Right atrium auricular region (tissue), 2 donors: ENCODE measurements at regions not wholly inside any gene's neighbourhood (a gene's known extent, or its start where the extent isn't known, plus 50 kb on each side); places are given as distances from the start of the nearest gene placed in this dataset.

Experiments used
- DNase-seq: peaks from one replicate; pipeline ENCODE4 v3.0.0-alpha.2; 2019; ENCODE audit warnings: low spot score
- H3K27ac ChIP-seq, 2 donors: fragments of 200-600 bp; sonication (generic); 1 replicate in 1 of 2; 2 replicates in 1 of 2; pipeline ENCODE4 v1.5.1; 2016 to 2019
- H3K27me3 ChIP-seq, 2 donors: fragments of 200-600 bp; sonication (generic); one replicate each; pipeline versions ENCODE4 v1.5.1 to v1.6.0; 2017 to 2019
- H3K36me3 ChIP-seq: fragments of 200-600 bp; sonication (generic); one replicate; pipeline ENCODE4 v1.5.1; 2016
- H3K4me1 ChIP-seq, 2 donors: fragments of 200-600 bp; sonication (generic); one replicate each; pipeline versions ENCODE4 v1.5.1 to v1.6.0; 2017 to 2019
- H3K4me3 ChIP-seq, 2 donors: fragments of 200-600 bp; sonication (generic); 1 replicate in 1 of 2; 2 replicates in 1 of 2; pipeline ENCODE4 v1.5.1; 2017 to 2019; ENCODE audit warnings: mild to moderate bottlenecking in 1 of 2, moderate library complexity in 1 of 2
- H3K9me3 ChIP-seq, 2 donors: fragments of 200-600 bp; sonication (generic); one replicate each; pipeline ENCODE4 v1.5.1; 2019
- TF ChIP-seq, protein P1 (sequence below), 2 donors: fragments of 200-600 bp; sonication (generic); IDR thresholded peaks; one replicate each; pipeline ENCODE4 v1.5.1; 2019; ENCODE audit warnings: antibody characterized with exemption in 2 of 2

DNA sequence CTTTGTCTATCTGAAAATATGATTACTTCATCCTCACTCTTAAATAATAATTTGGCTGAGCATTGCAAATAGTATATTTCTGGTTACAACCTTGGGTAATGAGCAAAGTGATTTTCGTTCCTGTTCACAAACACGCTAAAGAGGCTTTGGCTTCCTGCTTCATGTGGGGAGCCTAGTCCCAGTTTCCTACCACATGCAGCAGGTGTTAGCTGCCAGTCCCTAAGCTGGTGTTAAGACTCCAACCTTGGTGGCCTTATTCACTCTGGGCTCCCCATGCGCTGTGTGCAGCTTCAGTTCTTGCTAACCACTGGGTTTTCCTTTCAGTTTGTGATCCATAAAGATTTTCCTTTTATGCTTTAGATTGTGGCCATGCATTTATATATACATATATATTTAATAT is 56.7 kb upstream of the BARHL2 start:
- H3K27ac ChIP-seq = no peak overlapping the region
- H3K9me3 ChIP-seq = no peaks in the 10 kb centered on the region
- H3K36me3 ChIP-seq = no peaks in the 10 kb centered on the region
- no peaks in the 10 kb centered on the region for H3K27me3 ChIP-seq
- H3K4me3 ChIP-seq = no peak overlapping the region
- TF ChIP-seq, protein P1, sequence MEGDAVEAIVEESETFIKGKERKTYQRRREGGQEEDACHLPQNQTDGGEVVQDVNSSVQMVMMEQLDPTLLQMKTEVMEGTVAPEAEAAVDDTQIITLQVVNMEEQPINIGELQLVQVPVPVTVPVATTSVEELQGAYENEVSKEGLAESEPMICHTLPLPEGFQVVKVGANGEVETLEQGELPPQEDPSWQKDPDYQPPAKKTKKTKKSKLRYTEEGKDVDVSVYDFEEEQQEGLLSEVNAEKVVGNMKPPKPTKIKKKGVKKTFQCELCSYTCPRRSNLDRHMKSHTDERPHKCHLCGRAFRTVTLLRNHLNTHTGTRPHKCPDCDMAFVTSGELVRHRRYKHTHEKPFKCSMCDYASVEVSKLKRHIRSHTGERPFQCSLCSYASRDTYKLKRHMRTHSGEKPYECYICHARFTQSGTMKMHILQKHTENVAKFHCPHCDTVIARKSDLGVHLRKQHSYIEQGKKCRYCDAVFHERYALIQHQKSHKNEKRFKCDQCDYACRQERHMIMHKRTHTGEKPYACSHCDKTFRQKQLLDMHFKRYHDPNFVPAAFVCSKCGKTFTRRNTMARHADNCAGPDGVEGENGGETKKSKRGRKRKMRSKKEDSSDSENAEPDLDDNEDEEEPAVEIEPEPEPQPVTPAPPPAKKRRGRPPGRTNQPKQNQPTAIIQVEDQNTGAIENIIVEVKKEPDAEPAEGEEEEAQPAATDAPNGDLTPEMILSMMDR (IDR thresholded peaks at IDR 0.05) = no peak
- no peak for DNase-seq
- H3K4me1 ChIP-seq = no peaks in the 10 kb centered on the region

DNA sequence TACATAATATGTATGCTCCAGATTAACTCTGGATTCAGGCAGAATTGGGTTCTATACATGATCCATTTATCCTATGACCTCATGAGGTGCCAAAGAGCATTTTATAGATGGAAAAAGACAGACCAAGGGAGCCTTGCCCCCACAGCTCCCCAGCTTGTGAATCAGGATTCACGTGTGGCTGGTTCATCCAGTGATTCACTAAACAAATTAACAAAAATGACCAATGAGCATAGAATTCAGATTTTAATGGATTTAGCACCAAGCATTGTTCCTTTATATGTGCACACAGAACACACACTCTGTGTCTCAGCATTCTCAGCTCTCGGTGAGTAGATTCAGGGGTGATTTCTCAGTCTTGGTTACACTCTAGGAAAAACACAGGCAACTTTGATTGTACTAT is 51.7 kb upstream of the BARHL2 start:
- no peak overlapping the region for H3K27ac ChIP-seq

DNA sequence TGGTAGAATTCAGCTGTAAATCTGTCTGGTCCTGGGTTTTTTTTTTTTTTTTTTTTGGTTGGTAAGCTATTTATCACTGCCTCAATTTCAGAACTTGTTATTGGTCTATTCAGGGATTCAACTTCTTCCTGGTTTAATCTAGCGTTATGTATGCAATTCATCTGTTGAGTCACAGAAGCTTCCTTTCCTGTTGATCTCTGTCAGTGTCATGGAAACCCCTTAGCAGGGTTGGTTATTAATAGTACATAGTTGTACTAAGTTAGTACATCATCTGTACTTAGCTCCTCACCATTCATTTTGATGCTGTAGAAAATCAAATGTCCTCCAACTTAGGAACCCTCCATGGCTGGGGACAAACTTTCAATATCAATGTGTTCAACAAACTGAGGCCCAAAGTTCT is 51.0 kb upstream of the BARHL2 start:
- TF ChIP-seq, protein P1 (IDR thresholded peaks at IDR 0.05) = no peak
- no peaks in the 10 kb centered on the region for H3K9me3 ChIP-seq
- no peaks in the 10 kb centered on the region for H3K4me1 ChIP-seq
- no peak for DNase-seq
- no peaks in the 10 kb centered on the region for H3K27me3 ChIP-seq
- H3K4me3 ChIP-seq = no peak overlapping the region
- no peak overlapping the region for H3K27ac ChIP-seq
- H3K36me3 ChIP-seq = no peaks in the 10 kb centered on the region

More for the DNA sequence above, 51.7 kb upstream of the BARHL2 start:
- no peaks in the 10 kb centered on the region for H3K9me3 ChIP-seq
- H3K36me3 ChIP-seq = no peaks in the 10 kb centered on the region
- DNase-seq = no peak
- no peak overlapping the region for H3K4me3 ChIP-seq
- TF ChIP-seq, protein P1 (IDR thresholded peaks at IDR 0.05) = no peak
- no peaks in the 10 kb centered on the region for H3K4me1 ChIP-seq
- no peaks in the 10 kb centered on the region for H3K27me3 ChIP-seq
